ENCODE measurements at regions not wholly inside any gene's neighbourhood (a gene's known extent, or its start where the extent isn't known, plus 50 kb on each side); places are given as distances from the start of the nearest gene placed in this dataset.

DNA sequence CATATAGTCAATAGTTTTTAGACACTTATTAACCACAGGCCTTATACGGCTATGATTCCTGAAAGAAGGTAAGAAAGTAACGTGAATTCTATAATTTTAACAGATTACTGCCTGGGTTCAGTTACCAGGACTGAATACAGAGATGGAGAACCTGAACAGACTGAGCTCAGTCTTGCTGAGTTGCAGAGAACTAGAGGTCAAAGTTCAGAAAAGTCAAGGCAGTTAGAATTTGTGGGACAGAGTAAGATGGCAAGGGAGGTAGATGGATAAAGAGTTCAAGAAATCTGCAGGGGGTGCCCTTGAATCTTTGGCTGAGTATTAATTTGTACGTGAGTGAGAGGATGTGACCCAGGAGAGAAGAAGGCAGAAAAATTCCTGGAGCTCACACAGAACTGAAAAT, 320.1 kb upstream of the MAF start:
- Histone ChIP-seq H3K27ac (no peak overlapping the region), H3K9me3 (no peaks in the 10 kb centered on the region), H3K36me3 (no peaks in the 10 kb centered on the region), H3K27me3 (no peaks in the 10 kb centered on the region), H3K4me3 (no peak overlapping the region), H3K4me1 (no peaks in the 10 kb centered on the region)
- DNase-seq, result no peak
- intact Hi-C loops (cut with DNase I; ENCODE audit: low total_unique reads), result no loop called here
- TF ChIP-seq, protein P1, sequence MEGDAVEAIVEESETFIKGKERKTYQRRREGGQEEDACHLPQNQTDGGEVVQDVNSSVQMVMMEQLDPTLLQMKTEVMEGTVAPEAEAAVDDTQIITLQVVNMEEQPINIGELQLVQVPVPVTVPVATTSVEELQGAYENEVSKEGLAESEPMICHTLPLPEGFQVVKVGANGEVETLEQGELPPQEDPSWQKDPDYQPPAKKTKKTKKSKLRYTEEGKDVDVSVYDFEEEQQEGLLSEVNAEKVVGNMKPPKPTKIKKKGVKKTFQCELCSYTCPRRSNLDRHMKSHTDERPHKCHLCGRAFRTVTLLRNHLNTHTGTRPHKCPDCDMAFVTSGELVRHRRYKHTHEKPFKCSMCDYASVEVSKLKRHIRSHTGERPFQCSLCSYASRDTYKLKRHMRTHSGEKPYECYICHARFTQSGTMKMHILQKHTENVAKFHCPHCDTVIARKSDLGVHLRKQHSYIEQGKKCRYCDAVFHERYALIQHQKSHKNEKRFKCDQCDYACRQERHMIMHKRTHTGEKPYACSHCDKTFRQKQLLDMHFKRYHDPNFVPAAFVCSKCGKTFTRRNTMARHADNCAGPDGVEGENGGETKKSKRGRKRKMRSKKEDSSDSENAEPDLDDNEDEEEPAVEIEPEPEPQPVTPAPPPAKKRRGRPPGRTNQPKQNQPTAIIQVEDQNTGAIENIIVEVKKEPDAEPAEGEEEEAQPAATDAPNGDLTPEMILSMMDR (IDR thresholded peaks at IDR 0.05), result no peak

DNA sequence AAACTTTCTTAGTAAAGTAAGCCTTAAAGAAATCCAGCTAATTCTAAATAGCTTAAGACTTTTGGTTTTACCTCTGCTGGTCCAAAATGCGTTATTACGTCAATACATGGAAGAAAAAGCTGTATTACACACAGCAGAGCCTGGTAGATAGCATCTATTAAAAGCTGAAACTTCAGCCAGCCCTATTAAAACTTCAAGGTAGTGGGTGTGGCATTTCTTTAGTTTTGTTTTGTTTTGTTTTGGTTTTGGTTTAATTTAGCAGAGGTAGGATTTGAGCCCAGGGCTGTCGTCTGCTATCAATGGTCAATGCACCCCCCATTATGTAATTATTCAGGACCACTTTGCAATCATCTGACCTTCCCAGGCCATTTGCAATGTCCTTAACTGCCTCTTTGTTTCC, 318.4 kb upstream of the MAF start:
- Histone ChIP-seq H3K4me3 (no peak overlapping the region), H3K27me3 (no peaks in the 10 kb centered on the region), H3K4me1 (no peaks in the 10 kb centered on the region), H3K36me3 (no peaks in the 10 kb centered on the region), H3K27ac (no peak overlapping the region), H3K9me3 (no peaks in the 10 kb centered on the region)
- TF ChIP-seq, protein P1 (IDR thresholded peaks at IDR 0.05), result no peak
- intact Hi-C loops (cut with DNase I; ENCODE audit: low total_unique reads), result no loop called here
- DNase-seq, result no peak

DNA sequence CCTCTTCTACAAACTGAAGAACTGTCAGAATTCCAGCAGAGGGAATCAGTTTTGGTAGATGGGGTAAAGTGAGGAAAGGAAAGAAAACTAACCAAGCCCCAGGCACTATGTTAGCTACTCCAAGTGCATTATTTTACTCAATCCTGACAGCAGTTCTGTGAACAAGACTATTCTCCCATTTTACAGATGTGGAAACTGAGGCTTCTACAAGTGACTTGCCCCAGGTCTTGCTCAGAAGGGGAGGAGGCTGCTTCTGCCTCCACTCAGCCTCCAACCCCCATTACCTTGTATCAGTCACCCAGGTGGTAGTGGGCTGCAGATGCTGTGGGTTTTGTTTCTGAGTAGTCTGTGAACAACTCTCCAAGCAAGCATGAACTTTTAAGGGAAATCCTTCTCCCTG, 315.2 kb upstream of the MAF start:
- H3K4me1 ChIP-seq, result no peaks in the 10 kb centered on the region
- no peaks in the 10 kb centered on the region for H3K36me3 ChIP-seq
- DNase-seq, result no peak
- no peak overlapping the region for H3K4me3 ChIP-seq
- H3K27ac ChIP-seq, result no peak overlapping the region
- intact Hi-C loops (cut with DNase I; ENCODE audit: low total_unique reads), result no loop called here
- no peaks in the 10 kb centered on the region for H3K9me3 ChIP-seq
- H3K27me3 ChIP-seq, result no peaks in the 10 kb centered on the region
- TF ChIP-seq, protein P1 (IDR thresholded peaks at IDR 0.05), result no peak

DNA sequence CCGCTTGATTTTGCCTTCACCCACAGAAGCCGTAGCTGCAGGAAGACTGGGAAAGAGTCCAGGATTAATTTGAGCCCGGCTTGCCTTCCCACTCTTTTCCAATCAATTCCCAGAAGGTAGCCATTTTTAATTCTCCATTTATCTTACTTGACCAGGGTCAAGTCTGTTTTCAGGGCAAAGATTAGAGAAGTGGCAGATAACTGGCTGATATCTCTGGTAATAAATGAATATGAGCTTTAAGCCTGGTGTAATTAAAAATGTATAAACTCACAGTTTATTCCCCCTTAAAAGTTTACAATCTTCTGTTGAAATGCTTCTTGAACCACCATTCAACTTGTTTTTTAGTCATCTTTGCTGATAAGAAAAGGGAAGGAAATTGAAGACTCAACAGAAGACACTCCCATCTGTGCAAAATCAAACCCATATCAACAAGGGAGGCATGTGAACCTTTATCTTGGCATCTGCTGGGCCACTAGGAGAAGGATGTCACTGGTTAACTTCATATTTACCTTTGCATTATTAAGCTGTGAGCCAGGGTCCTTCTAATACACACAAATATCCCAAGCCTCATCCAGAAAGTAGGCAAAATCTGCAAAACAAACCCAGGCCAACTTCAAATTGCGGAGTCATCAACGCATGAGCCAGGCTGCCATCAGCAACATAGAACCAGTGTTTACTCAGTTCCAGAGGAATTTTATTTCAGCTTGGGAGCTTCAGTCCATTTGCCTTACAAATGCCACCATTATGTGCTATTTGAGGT, 314.6 kb upstream of the MAF start:
- no peaks in the 10 kb centered on the region for H3K27me3 ChIP-seq
- no peaks in the 10 kb centered on the region for H3K4me1 ChIP-seq
- H3K27ac ChIP-seq, result no peak overlapping the region
- DNase-seq, result no peak
- intact Hi-C loops (cut with DNase I; ENCODE audit: low total_unique reads), result no loop called here
- H3K36me3 ChIP-seq, result no peaks in the 10 kb centered on the region
- no peaks in the 10 kb centered on the region for H3K9me3 ChIP-seq
- no peak overlapping the region for H3K4me3 ChIP-seq
- TF ChIP-seq, protein P1 (IDR thresholded peaks at IDR 0.05), result no peak

DNA sequence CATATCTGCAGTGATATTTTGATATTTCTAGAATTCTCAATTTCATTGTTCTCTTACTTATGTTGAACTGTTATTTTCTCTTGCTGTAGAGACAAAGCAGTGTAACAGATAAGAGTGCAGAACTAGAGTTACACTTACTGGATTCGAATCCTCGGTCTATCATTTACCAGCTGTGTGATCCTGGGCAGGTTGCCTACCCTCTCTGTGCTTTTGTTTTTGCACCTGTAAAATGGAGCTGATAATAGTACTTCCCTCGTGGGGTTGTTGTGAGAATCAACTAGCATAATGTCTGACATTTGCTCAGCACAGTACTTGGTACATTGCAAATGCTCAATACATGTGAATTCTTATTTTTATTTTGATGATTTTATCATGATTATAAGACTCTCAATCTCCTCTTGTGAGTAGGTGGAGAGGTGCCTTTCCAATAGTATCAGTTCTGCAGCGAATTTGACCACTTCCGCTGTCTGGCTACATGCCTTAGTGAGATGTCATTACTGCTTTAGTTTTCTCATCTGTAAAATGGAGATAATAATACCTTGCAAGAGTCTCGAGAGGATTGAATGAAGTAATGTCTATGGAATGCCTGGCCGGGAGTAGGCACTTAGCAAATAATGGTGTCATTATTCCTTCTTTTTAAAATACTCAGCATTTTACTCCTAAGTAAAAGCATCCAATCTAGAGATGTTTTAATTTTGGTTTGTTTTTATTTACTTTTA, 312.2 kb upstream of the MAF start:
- Histone ChIP-seq H3K27ac (no peak overlapping the region), H3K9me3 (no peaks in the 10 kb centered on the region), H3K4me3 (no peak overlapping the region), H3K4me1 (no peaks in the 10 kb centered on the region), H3K36me3 (no peaks in the 10 kb centered on the region), H3K27me3 (no peaks in the 10 kb centered on the region)
- intact Hi-C loops (cut with DNase I; ENCODE audit: low total_unique reads), result no loop called here
- DNase-seq, result no peak
- TF ChIP-seq, protein P1 (IDR thresholded peaks at IDR 0.05), result no peak
